Ecto neural progenitor cell (in vitro differentiated cells): ENCODE measurements at regions not wholly inside any gene's neighbourhood (a gene's known extent, or its start where the extent isn't known, plus 50 kb on each side); places are given as distances from the start of the nearest gene placed in this dataset.

Experiments
- DNase-seq: peaks from one replicate; pipeline ENCODE4 v3.0.0-alpha.2; 2018; ENCODE audit warnings: low spot score

GRCh38 chr13:85080691-85081090 is 718.5 kb downstream of the SLITRK6 start:
- no peak for DNase-seq

DNA sequence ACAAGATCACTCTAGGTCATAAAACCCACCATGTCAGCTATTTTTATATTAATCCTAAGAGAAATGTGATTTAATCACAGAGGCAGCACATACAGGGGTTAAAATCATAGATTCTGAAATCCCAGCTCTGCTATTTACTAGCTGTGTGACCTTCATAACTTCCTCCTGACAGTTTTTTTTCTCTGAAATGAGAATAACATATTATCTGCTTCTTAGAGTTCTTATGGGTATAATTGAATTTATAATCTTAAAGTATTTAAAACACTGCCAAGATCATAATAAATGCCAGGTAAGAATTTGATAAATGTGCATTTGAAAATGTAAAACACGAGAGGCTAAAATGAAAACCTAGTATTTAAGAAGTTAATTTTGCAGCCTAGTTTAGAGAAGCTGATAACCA is 722.9 kb downstream of the SLITRK6 start:
- DNase-seq, result no peak

GRCh38 chr13:85074543-85075313 is 724.5 kb downstream of the SLITRK6 start:
- DNase-seq, result no peak

- DNase-seq, result no peak
Measured at GRCh38 chr13:85068231-85068630, 731.0 kb downstream of the SLITRK6 start.

DNA sequence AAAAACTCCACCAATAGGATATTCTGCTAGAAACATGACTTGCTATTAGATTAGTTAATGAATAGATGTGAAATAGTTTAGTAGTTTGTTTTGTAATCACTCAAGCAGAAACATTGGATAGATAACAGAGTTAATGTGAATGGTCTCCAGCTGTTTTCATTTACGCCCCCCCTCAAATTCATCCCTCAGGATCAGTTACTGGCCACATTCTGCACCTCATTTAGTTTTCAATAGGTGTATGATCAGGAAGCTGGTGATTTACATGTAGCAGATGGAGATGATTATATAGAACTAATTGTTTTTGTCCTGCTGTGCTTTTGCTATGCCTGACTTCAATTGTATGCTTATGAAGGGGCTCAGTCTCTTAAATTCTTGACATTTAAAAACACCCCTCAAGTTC is 759.0 kb downstream of the SLITRK6 start:
- DNase-seq, result no peak

GRCh38 chr13:85031771-85032170 is 767.4 kb downstream of the SLITRK6 start:
- DNase-seq, result no peak

DNA sequence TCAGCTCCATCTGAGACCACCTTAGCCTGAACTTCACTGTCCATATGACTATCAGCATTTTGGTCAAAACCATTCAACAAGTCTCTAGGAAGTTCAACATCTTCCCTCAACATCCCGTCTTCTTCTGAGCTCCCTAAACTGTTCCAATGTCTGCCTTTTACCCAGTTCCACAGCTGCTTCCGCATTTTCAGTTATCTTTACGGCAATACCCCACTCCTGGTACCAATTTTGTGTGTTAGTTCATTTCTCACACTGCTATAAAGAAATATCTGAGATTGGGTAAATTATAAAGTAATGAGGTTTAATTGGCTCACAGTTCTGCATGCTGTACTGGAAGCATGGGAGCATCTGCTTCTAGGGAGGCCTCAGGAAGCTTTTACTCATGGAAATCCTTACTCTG is 771.2 kb downstream of the SLITRK6 start:
- no peak for DNase-seq

- no peak for DNase-seq
Measured at GRCh38 chr13:85019121-85019520, 780.1 kb downstream of the SLITRK6 start.

GRCh38 chr13:85013006-85013405 is 786.2 kb downstream of the SLITRK6 start:
- DNase-seq, result no peak

DNA sequence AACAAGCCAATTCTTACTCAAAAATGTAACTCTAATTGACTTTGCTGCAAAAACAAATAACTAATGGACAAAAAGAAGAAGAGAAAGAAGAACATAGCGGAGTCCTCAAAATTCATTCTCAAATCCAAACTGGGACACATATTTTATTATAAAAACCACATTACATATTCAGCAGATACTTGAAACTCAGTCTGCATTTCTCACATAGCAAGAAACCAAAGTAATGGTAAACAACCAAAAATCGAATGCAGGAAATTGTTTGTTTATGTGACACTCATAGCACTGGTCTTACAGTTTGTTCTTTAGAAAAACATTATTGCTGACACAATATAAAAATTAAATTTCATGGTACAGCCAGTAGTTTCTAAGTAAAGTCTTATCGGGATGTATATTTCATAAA is 789.8 kb downstream of the SLITRK6 start:
- no peak for DNase-seq

DNA sequence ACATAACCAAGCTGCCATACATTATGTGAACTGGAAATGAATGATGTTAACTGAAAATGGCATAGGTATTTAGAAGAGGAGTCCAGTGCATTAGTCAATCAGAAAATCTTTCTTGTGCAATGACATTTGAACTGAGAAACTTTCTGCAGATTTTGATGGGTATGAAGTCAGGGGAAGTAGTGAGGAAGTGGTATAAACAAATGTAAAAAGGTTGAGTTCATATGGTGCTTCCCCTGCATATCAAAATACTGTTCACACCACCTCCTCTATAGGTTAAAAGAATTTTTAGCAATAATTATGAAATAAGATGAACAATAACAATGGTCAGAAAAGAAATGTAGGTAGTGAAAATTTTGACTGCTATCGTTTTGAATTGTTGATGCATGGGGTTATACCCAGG is 800.0 kb downstream of the SLITRK6 start:
- no peak for DNase-seq

- no peak for DNase-seq
Measured at GRCh38 chr13:84998681-84999080, 800.5 kb downstream of the SLITRK6 start.

- DNase-seq, result no peak
Measured at GRCh38 chr13:84997858-84998257, 801.4 kb downstream of the SLITRK6 start.

GRCh38 chr13:84994582-84994981 is 804.6 kb downstream of the SLITRK6 start:
- DNase-seq, result no peak

- DNase-seq, result no peak
Measured at GRCh38 chr13:84985860-84986259, 813.4 kb downstream of the SLITRK6 start.

GRCh38 chr13:84983321-84983720 is 815.9 kb downstream of the SLITRK6 start:
- no peak for DNase-seq

GRCh38 chr13:84980571-84980970 is 818.6 kb downstream of the SLITRK6 start:
- DNase-seq, result no peak

- no peak for DNase-seq
Measured at GRCh38 chr13:84978851-84979250, 820.4 kb downstream of the SLITRK6 start.

- DNase-seq, result no peak
Measured at GRCh38 chr13:84973661-84974060, 825.6 kb downstream of the SLITRK6 start.

DNA sequence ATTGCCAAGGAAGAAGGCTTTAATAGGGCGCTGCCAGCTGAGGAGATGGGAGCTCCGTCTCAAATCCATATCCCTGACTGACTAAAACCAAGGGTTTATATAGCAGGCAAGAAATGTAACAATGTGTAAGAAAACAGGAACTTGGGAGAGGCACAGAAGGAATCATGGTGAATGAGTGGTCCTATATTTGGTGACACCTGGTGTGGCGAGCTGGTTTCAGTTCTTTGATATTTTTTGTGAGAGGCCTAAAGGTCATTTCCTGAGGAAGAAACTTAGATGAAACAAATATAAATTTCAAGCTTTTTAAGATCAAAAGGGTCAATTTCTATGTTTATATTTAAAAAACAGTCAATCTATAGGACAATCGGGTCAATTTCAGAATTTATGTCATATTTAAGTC is 826.3 kb downstream of the SLITRK6 start:
- no peak for DNase-seq

- DNase-seq, result no peak
Measured at GRCh38 chr13:84962849-84963248, 836.4 kb downstream of the SLITRK6 start.

- no peak for DNase-seq
Measured at GRCh38 chr13:84962141-84962750, 837.0 kb downstream of the SLITRK6 start.

GRCh38 chr13:84961023-84961422 is 838.2 kb downstream of the SLITRK6 start:
- DNase-seq, result no peak

DNA sequence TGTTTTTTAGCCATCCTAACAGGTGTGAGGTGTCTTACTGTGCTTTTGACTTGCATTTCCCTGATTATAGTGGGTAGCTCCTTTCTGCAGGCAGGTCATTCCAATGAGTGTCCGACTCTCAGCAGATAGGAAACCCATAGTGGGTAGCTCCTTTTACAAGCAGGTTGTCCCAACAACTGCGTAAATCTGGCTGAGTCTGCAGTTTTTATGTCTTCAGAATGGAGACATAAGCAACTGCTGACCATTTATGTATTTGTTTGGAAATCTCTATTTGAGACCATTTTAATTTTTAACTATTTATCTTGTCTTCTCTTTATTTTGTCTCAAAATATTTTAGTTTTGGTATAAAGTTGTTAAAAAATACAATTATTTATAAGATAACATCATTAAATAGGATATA is 839.4 kb downstream of the SLITRK6 start:
- DNase-seq, result no peak
